Colonic mucosa (tissue), 4 donors: ENCODE measurements at regions not wholly inside any gene's neighbourhood (a gene's known extent, or its start where the extent isn't known, plus 50 kb on each side); places are given as distances from the start of the nearest gene placed in this dataset.
"Not testable (repeated sequence)": the region's sequence is repeated elsewhere in the genome, so short reads cannot be mapped to it uniquely, and the experiment has no call there.

Experiments
- DNase-seq: peaks from one replicate; pipeline ENCODE4 v3.0.0-alpha.2; 2020
- H3K27ac ChIP-seq: fragments of 200-600 bp; one replicate; pipeline ENCODE4 v1.8.0; 2021
- H3K27me3 ChIP-seq: fragments of 200-600 bp; one replicate; pipeline ENCODE4 v1.8.0; 2021
- H3K36me3 ChIP-seq: fragments of 200-600 bp; one replicate; pipeline ENCODE4 v1.8.0; 2021
- H3K4me1 ChIP-seq: fragments of 200-600 bp; one replicate; pipeline ENCODE4 v1.8.0; 2021; ENCODE audit warnings: mild to moderate bottlenecking
- H3K4me3 ChIP-seq: fragments of 200-600 bp; one replicate; pipeline ENCODE4 v1.8.0; 2021
- H3K9ac ChIP-seq, 2 donors: one replicate each; pipeline ENCODE4 v1.7.0; 2013; ENCODE audit warnings: control low read depth in 2 of 2, low read depth in 2 of 2, low read length in 2 of 2
- H3K9me3 ChIP-seq: fragments of 200-600 bp; one replicate; pipeline ENCODE4 v1.8.0; 2021
- CTCF ChIP-seq: fragments of 200-600 bp; IDR thresholded peaks from one replicate; pipeline ENCODE4 v1.8.0; 2022; ENCODE audit warnings: antibody characterized with exemption, mild to moderate bottlenecking
- intact Hi-C: fragments of 100-400 bp; cut with DNase I; formaldehyde crosslinking; loops from one replicate; pipeline ENCODE4 v1.14.1; 2022
- donor health status: healthy.
- donor health status: DM: no; HTN: no; CAD: no.
- donor health status: DM: no; HTN: no; CAD: no.

- H3K9me3 ChIP-seq = no peaks in the 10 kb centered on the region
- no peak overlapping the region for H3K27ac ChIP-seq
- H3K4me3 ChIP-seq = no peak overlapping the region
- intact Hi-C loops = no loop called here
- no peaks in the 10 kb centered on the region for H3K36me3 ChIP-seq
- H3K27me3 ChIP-seq = no peaks in the 10 kb centered on the region
- H3K4me1 ChIP-seq = no peaks in the 10 kb centered on the region
- no peak overlapping the region for H3K9ac ChIP-seq
- TF ChIP-seq CTCF = no peak
- no peak for DNase-seq
These were observed 125.1 kb downstream of the COPS8 start for GRCh38 chr2:237210763-237211162.

DNA sequence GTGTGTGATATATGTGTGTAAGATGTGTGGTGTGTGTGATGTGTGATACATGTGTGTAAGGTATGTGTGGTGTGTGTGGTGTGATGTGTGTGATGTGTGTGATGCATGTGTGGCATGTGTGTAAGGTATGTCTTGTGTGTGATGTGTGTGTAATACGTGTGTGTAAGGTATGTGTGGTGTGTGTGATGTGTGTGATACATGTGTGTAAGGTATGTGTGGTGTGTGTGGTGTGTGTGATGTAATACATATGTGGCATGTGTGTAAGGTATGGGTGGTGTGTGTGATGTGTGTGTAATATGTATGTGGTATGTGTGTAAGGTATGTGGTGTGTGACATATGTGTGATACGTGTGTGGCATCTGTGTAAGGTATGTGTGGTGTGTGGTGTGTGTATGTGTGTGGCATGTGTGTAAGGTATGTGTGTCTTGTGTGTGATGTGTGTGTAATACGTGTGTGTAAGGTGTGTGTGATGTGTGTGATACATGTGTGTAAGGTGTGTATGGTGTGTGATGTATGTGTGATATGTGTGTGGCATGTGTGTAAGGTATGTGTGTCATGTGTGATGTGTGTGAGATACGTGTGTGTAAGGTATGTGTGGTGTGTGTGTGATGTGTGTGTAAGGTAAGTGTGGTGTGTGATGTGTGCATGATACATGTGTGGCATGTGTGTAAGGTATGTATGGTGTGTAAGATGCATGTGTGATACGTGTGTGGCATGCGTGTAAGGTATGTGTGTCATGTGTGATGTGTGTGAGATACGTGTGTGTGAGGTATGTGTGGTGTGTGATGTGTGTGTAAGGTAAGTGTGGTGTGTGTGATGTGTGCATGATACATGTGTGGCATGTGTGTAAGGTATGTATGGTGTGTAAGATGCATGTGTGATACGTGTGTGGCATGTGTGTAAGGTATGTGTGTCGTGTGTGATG, 126.9 kb downstream of the COPS8 start:
- H3K4me1 ChIP-seq, intact Hi-C loops: not testable (repeated sequence)

GRCh38 chr2:237213315-237214022, 127.8 kb downstream of the COPS8 start:
- TF ChIP-seq CTCF = no peak
- H3K27ac ChIP-seq = no peak overlapping the region
- no peak overlapping the region for H3K9ac ChIP-seq
- no peaks in the 10 kb centered on the region for H3K27me3 ChIP-seq
- intact Hi-C loops = no loop called here
- H3K4me1 ChIP-seq = no peaks in the 10 kb centered on the region
- no peaks in the 10 kb centered on the region for H3K36me3 ChIP-seq
- H3K9me3 ChIP-seq = no peaks in the 10 kb centered on the region
- no peak overlapping the region for H3K4me3 ChIP-seq
- no peak for DNase-seq

More for the DNA sequence above, 126.9 kb downstream of the COPS8 start:
- not testable (repeated sequence) for H3K9me3 ChIP-seq, H3K36me3 ChIP-seq, H3K27ac ChIP-seq, H3K27me3 ChIP-seq, H3K4me3 ChIP-seq, DNase-seq, H3K9ac ChIP-seq

GRCh38 chr2:237214030-237214675, 128.5 kb downstream of the COPS8 start:
- H3K27me3 ChIP-seq = no peaks in the 10 kb centered on the region
- intact Hi-C loops = no loop called here
- H3K9me3 ChIP-seq = no peaks in the 10 kb centered on the region
- H3K27ac ChIP-seq = no peak overlapping the region
- H3K36me3 ChIP-seq = no peaks in the 10 kb centered on the region
- DNase-seq = no peak
- no peak overlapping the region for H3K4me3 ChIP-seq
- no peaks in the 10 kb centered on the region for H3K4me1 ChIP-seq
- H3K9ac ChIP-seq = no peak overlapping the region
- TF ChIP-seq CTCF = no peak

DNA sequence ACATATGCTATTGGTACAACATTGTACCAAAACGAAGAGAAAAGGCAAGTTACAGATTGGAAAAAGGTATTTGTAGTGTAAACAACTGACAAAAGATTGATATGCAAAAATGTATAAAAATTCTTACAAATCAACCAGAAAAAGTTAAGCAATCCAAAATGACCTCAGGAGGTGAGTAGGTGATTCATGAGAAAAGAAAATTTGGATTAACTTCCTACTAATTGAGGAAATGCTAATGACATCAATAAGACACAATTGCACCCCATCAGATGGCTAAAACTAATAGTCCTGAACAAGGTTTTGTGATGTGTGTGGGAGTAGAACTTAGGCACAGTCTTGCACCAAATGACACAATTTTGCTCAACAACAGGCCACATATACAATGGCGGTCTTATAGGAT, 129.3 kb downstream of the COPS8 start:
- Histone ChIP-seq H3K4me3 (no peak overlapping the region), H3K9me3 (no peaks in the 10 kb centered on the region), H3K27me3 (no peaks in the 10 kb centered on the region), H3K36me3 (no peaks in the 10 kb centered on the region), H3K9ac (no peak overlapping the region), H3K4me1 (no peaks in the 10 kb centered on the region), H3K27ac (no peak overlapping the region)
- intact Hi-C loops = no loop called here
- DNase-seq = no peak
- no peak for TF ChIP-seq CTCF
